BJ (cell line): ENCODE measurements at regions not wholly inside any gene's neighbourhood (a gene's known extent, or its start where the extent isn't known, plus 50 kb on each side); places are given as distances from the start of the nearest gene placed in this dataset.
A peak's percentile ranks its signal among the peaks of the same experiment; 100 is the strongest.

Experiments used
- CTCF ChIA-PET: fragments of 350-600 bp; formaldehyde crosslinking; extraction: SDS; loops from one replicate; lab custom pipeline; 2021; ENCODE audit warnings: antibody characterized with exemption, inconsistent platforms; lab: Yijun Ruan, JAX
- POLR2A ChIA-PET: fragments of 300-600 bp; sonication (Branson Sonifier 250); formaldehyde crosslinking; extraction: SDS; loops from one replicate; lab custom pipeline; 2021; ENCODE audit warnings: antibody characterized with exemption; lab: Charles Lee
- DNase-seq: peaks from one replicate; pipeline ENCODE4 v3.0.0-alpha.2; 2011; ENCODE audit warnings: low read depth
- H3K27me3 ChIP-seq: 2 replicates; pipeline ENCODE4 v1.6.0; 2011; ENCODE audit warnings: low read length; ENCODE audit not compliant: control insufficient read depth, insufficient read depth
- H3K36me3 ChIP-seq: 2 replicates; pipeline ENCODE4 v1.5.1; 2011; ENCODE audit warnings: low read length; ENCODE audit not compliant: control insufficient read depth, insufficient read depth
- H3K4me3 ChIP-seq: 2 replicates; pipeline ENCODE4 v1.5.1; 2011; ENCODE audit warnings: low read depth, mild to moderate bottlenecking, control low read depth, low read length
- TF ChIP-seq, protein P1 (sequence below): IDR thresholded peaks from 2 replicates; pipeline ENCODE4 v1.5.1; 2011; ENCODE audit warnings: low read depth, mild to moderate bottlenecking, control low read depth, inconsistent platforms, low read length, moderate library complexity; ENCODE audit not compliant: insufficient read depth

DNA sequence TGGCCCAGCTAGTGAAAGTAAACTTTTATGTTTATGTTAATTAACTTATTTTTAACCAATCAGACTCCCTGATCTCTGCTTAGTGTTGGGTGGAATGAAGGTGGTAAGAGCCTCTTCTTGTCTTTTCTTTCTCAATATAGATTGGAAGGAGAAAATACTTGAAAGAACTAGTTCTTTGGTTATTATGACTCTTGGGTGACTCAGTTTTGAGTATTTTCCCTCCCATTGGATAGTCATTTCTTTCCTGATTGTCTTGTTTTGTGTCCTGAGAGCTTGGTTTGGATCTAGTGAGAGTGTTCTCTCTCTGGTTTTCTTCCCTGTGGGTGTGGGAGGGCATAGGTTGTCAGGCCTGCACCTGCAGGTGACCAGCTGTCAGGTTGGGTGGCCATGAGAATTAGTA lies 172.0 kb upstream of the GLRA2 start:
- Histone ChIP-seq H3K36me3 (no peaks in the 10 kb centered on the region), H3K4me3 (no peak overlapping the region), H3K27me3 (no peaks in the 10 kb centered on the region)
- POLR2A ChIA-PET, result no interaction called here
- CTCF ChIA-PET, result no interaction called here
- no peak for DNase-seq
- TF ChIP-seq, protein P1, sequence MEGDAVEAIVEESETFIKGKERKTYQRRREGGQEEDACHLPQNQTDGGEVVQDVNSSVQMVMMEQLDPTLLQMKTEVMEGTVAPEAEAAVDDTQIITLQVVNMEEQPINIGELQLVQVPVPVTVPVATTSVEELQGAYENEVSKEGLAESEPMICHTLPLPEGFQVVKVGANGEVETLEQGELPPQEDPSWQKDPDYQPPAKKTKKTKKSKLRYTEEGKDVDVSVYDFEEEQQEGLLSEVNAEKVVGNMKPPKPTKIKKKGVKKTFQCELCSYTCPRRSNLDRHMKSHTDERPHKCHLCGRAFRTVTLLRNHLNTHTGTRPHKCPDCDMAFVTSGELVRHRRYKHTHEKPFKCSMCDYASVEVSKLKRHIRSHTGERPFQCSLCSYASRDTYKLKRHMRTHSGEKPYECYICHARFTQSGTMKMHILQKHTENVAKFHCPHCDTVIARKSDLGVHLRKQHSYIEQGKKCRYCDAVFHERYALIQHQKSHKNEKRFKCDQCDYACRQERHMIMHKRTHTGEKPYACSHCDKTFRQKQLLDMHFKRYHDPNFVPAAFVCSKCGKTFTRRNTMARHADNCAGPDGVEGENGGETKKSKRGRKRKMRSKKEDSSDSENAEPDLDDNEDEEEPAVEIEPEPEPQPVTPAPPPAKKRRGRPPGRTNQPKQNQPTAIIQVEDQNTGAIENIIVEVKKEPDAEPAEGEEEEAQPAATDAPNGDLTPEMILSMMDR, result no peak

DNA sequence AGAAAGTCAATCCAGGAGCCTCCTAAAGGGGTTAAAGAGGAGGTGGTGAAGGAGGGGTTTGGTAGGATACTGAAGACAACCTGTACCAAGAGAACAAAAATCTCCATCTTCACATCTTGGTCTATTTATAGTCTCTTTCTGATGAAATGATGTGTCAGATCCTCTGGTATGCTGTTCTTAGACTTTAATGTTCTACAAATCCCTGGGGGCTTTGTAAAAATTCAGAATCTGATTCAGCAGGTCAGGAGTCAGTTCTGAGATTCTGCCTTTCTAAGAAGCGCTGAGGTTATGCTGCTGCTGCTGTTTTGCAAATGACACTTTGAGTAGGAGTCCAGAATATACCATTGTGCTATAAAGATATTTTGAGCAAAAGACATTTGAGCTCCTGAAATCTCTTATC lies 172.9 kb upstream of the GLRA2 start:
- TF ChIP-seq, protein P1, result no peak
- ChIA-PET CTCF (no interaction called here), POLR2A (no interaction called here)
- H3K27me3 ChIP-seq, result no peaks in the 10 kb centered on the region
- DNase-seq, result peak; percentile 39
- H3K4me3 ChIP-seq, result no peak overlapping the region
- no peaks in the 10 kb centered on the region for H3K36me3 ChIP-seq

DNA sequence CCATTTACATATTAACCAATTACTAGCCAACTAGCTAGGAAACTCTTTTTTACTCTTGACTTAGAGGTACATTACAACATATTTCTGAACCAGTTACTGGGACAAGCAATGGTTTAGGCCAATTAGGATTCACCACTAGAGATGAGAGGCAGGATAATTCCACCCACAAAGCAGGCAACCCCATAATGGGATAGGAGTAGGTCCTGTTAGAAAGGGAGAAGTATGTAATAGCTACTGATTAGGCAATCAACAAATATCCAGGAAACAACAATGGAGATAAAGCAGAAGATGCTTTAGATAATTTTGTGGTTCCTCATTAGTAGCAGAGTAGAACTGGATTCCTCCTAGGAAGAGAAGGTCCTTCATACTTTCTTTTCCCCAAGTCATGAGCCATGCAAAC lies 173.8 kb upstream of the GLRA2 start:
- H3K4me3 ChIP-seq, result no peak overlapping the region
- no peaks in the 10 kb centered on the region for H3K36me3 ChIP-seq
- ChIA-PET CTCF (no interaction called here), POLR2A (no interaction called here)
- H3K27me3 ChIP-seq, result no peaks in the 10 kb centered on the region
- DNase-seq, result no peak
- TF ChIP-seq, protein P1, result no peak

DNA sequence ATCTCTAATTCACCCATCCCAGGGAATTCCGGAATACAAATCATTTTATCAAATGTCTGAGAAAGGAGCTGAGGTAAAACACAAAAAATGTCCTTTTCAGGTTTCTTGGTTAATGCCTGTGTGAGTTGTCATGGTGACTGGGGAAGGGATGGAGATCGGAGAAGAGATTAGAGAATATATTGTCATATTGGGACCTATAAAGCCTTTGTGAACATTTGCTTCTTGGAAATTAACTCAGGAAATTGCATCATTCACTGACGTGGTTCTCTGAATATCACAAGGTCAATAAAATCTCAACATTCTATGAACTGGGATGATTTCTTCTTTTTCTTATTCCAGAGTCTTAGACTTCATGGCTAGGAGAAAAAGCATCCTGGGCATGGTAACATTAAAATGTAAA lies 174.8 kb upstream of the GLRA2 start:
- H3K27me3 ChIP-seq, result no peaks in the 10 kb centered on the region
- TF ChIP-seq, protein P1, result no peak
- H3K4me3 ChIP-seq, result no peak overlapping the region
- ChIA-PET CTCF (no interaction called here), POLR2A (no interaction called here)
- DNase-seq, result peak; percentile 32
- no peaks in the 10 kb centered on the region for H3K36me3 ChIP-seq

DNA sequence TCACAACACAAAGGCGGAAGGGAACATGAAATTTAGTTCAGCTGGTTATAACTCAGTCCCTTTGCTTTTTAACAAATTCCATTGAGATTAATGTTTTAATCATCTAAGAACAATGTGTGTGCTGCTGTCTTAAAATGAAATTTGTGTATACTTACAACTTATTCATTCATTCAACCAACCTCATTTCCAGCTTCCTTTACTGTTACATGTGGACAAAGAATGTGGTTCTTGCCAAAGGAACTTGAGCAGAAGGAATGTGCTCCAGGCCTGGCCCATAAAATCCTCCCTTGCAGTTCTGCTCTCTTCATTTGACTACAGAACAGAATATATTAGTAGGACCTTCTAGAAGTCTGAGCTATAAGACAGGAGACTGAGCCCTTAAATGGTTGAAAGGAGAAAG lies 176.8 kb upstream of the GLRA2 start:
- POLR2A ChIA-PET, result interaction anchor here (0.5 to 0.7 kb wide), 2 partner anchors 27 to 241 kb away, joined by 3 read pairs; no protein-coding TSS in a partner anchor
- DNase-seq, result peak; percentile 64
- H3K36me3 ChIP-seq, result no peaks in the 10 kb centered on the region
- H3K27me3 ChIP-seq, result no peaks in the 10 kb centered on the region
- no peak overlapping the region for H3K4me3 ChIP-seq
- TF ChIP-seq, protein P1, result no peak
- CTCF ChIA-PET, result interaction anchor here (0.7 to 0.8 kb wide), 2 partner anchors 12 to 50 kb away, joined by 3 read pairs; no protein-coding TSS in a partner anchor
